PC-9 (cell line): ENCODE measurements at regions not wholly inside any gene's neighbourhood (a gene's known extent, or its start where the extent isn't known, plus 50 kb on each side); places are given as distances from the start of the nearest gene placed in this dataset.

Experiments used
- BruUV-seq: library from RNA; stranded (reverse); fragments of 400-500 nt; replicated peaks from 2 replicates; lab custom pipeline; 2021; lab: Mats Ljungman, UMichigan
- CTCF ChIA-PET: fragments of 300-600 bp; sonication (Branson Sonifier 250); formaldehyde crosslinking; loops from one replicate; lab custom pipeline; 2022; ENCODE audit warnings: antibody characterized with exemption; lab: Charles Lee
- POLR2A ChIA-PET: fragments of 300-600 bp; sonication (Branson Sonifier 250); formaldehyde crosslinking; loops from one replicate; lab custom pipeline; 2022; ENCODE audit warnings: antibody characterized with exemption; ENCODE audit not compliant: unreplicated experiment; lab: Charles Lee
- DNase-seq, 2 experiments: peaks; one replicate each; pipeline versions ENCODE4 v3.0.0 to v3.0.0-alpha.2; 2015 to 2022; ENCODE audit warnings: mixed read lengths in 1 of 2
- H2AFZ ChIP-seq: fragments of 200-600 bp; sonication (generic); 2 replicates; pipeline ENCODE4 v1.8.1; 2017; ENCODE audit warnings: antibody characterized with exemption
- H3F3A ChIP-seq: fragments of 200-600 bp; sonication (generic); 2 replicates; pipeline ENCODE4 v1.8.1; 2017; ENCODE audit warnings: antibody characterized with exemption, mild to moderate bottlenecking, low read depth; ENCODE audit not compliant: insufficient read depth
- H3K27ac ChIP-seq: fragments of 200-600 bp; sonication (generic); 2 replicates; pipeline ENCODE4 v1.6.1; 2016; ENCODE audit warnings: mixed run types
- H3K27me3 ChIP-seq: fragments of 200-600 bp; sonication (generic); 2 replicates; pipeline ENCODE4 v1.6.1; 2016; ENCODE audit warnings: low read depth, mixed run types; ENCODE audit not compliant: insufficient read depth
- H3K36me3 ChIP-seq: fragments of 200-600 bp; sonication (generic); 2 replicates; pipeline ENCODE4 v1.6.1; 2016; ENCODE audit warnings: low read depth, mixed run types
- H3K4me1 ChIP-seq: fragments of 200-600 bp; sonication (generic); replicated peaks from 2 replicates; pipeline ENCODE4 v1.6.1; 2016; ENCODE audit warnings: mixed run types; ENCODE audit not compliant: insufficient read depth
- H3K4me2 ChIP-seq: fragments of 200-600 bp; sonication (generic); 2 replicates; pipeline ENCODE4 v1.6.1; 2017; ENCODE audit warnings: mixed run types
- H3K4me3 ChIP-seq: fragments of 200-600 bp; sonication (generic); 2 replicates; pipeline ENCODE4 v1.6.1; 2016; ENCODE audit warnings: mixed run types
- H3K79me2 ChIP-seq: fragments of 200-600 bp; sonication (generic); 2 replicates; pipeline ENCODE4 v1.6.1; 2017; ENCODE audit warnings: low read depth, mixed run types
- H3K9me2 ChIP-seq: fragments of 200-600 bp; sonication (generic); 2 replicates; pipeline ENCODE4 v1.8.1; 2017; ENCODE audit warnings: mild to moderate bottlenecking; ENCODE audit not compliant: insufficient read depth
- H3K9me3 ChIP-seq: fragments of 200-600 bp; sonication (generic); 2 replicates; pipeline ENCODE4 v1.8.1; 2016; ENCODE audit warnings: low read depth; ENCODE audit not compliant: insufficient read depth
- H4K20me1 ChIP-seq: fragments of 200-600 bp; sonication (generic); 2 replicates; pipeline ENCODE4 v1.8.1; 2017; ENCODE audit not compliant: insufficient read depth
- CTCF ChIP-seq: fragments of 200-600 bp; sonication (generic); conservative IDR thresholded peaks from 2 replicates; pipeline ENCODE4 v1.6.1; 2017; ENCODE audit warnings: mixed run types, antibody characterized with exemption, mild to moderate bottlenecking, moderate library complexity
- EZH2 ChIP-seq: fragments of 200-600 bp; sonication (generic); IDR thresholded peaks from 2 replicates; pipeline ENCODE4 v1.8.0; 2017; ENCODE audit warnings: antibody characterized with exemption, low read depth
- intact Hi-C: fragments of 100-400 bp; cut with micrococcal nuclease; formaldehyde crosslinking; loops from one replicate; pipeline ENCODE4 v1.10.0; 2022; ENCODE audit not compliant: unreplicated experiment

- POLR2A ChIA-PET = interaction anchor here (0.7 kb wide), 1 partner anchor 44 kb away, joined by 5 read pairs; no protein-coding TSS in a partner anchor
- TF ChIP-seq CTCF (no peak), EZH2 (no peak)
- CTCF ChIA-PET = no interaction called here
- no peak overlapping the region for H2AFZ ChIP-seq
- no peaks in the 10 kb centered on the region for H3K36me3 ChIP-seq
- 0 out of 2 replicates have a peak, but pooled peaks cover 4% of the 10 kb centered on the region for H3K4me1 ChIP-seq
- BruUV-seq = no TSS peak
- no peaks in the 10 kb centered on the region for H3K9me3 ChIP-seq
- H3K27ac ChIP-seq = no peak overlapping the region
- no peaks in the 10 kb centered on the region for H3F3A ChIP-seq
- DNase-seq = no peak
- no peaks in the 10 kb centered on the region for H4K20me1 ChIP-seq
- H3K9me2 ChIP-seq = no peaks in the 10 kb centered on the region
- no peaks in the 10 kb centered on the region for H3K79me2 ChIP-seq
- intact Hi-C loops = no loop called here
- H3K27me3 ChIP-seq = no peaks in the 10 kb centered on the region
- H3K4me2 ChIP-seq = no peak overlapping the region
- H3K4me3 ChIP-seq = no peak overlapping the region
Observed at GRCh38 chr6:1182722-1183521, 129.0 kb upstream of the FOXQ1 start.

GRCh38 chr6:1181939-1182605 is 129.8 kb upstream of the FOXQ1 start:
- Histone ChIP-seq H3K79me2 (no peaks in the 10 kb centered on the region), H3K9me3 (no peaks in the 10 kb centered on the region), H3K36me3 (no peaks in the 10 kb centered on the region), H3K27me3 (no peaks in the 10 kb centered on the region), H4K20me1 (no peaks in the 10 kb centered on the region), H3F3A (no peaks in the 10 kb centered on the region), H2AFZ (no peak overlapping the region), H3K4me3 (no peak overlapping the region), H3K9me2 (no peaks in the 10 kb centered on the region), H3K4me1 (0 out of 2 replicates have a peak, but pooled peaks cover 4% of the 10 kb centered on the region), H3K27ac (no peak overlapping the region), H3K4me2 (no peak overlapping the region)
- POLR2A ChIA-PET = no interaction called here
- intact Hi-C loops = no loop called here
- CTCF ChIA-PET = no interaction called here
- TF ChIP-seq EZH2 (no peak), CTCF (no peak)
- BruUV-seq = no TSS peak
- peak in 1 of 2 experiments; percentile 38 for DNase-seq

- no peak for TF ChIP-seq CTCF
- H3K27ac ChIP-seq = no peak overlapping the region
- intact Hi-C loops = no loop called here
- H3K27me3 ChIP-seq = no peaks in the 10 kb centered on the region
- no peak overlapping the region for H2AFZ ChIP-seq
- H3K9me3 ChIP-seq = no peaks in the 10 kb centered on the region
- H3K79me2 ChIP-seq = no peaks in the 10 kb centered on the region
- H3F3A ChIP-seq = no peaks in the 10 kb centered on the region
- H3K36me3 ChIP-seq = no peaks in the 10 kb centered on the region
- ChIA-PET POLR2A (no interaction called here), CTCF (interaction anchor here (0.7 kb wide), 1 partner anchor 12 kb away, joined by 3 read pairs; no protein-coding TSS in a partner anchor)
- H4K20me1 ChIP-seq = no peaks in the 10 kb centered on the region
- no peak overlapping the region for H3K4me3 ChIP-seq
- DNase-seq = no peak
- 0 out of 2 replicates have a peak, but pooled peaks cover 4% of the 10 kb centered on the region for H3K4me1 ChIP-seq
- no peak overlapping the region for H3K4me2 ChIP-seq
- BruUV-seq = no TSS peak
- no peaks in the 10 kb centered on the region for H3K9me2 ChIP-seq
Observed at GRCh38 chr6:1179571-1180459, 132.1 kb upstream of the FOXQ1 start.
